H9 (cell line): ENCODE measurements at regions not wholly inside any gene's neighbourhood (a gene's known extent, or its start where the extent isn't known, plus 50 kb on each side); places are given as distances from the start of the nearest gene placed in this dataset.

Experiments
- DNase-seq: peaks from one replicate; pipeline ENCODE4 v3.0.0-alpha.2; 2017
- H2AFZ ChIP-seq: one replicate; pipeline ENCODE4 v1.6.1; 2013; ENCODE audit warnings: mild to moderate bottlenecking, low read length, control low read depth, moderate library complexity
- H2AK5ac ChIP-seq: 2 replicates; pipeline ENCODE4 v1.6.1; 2013; ENCODE audit warnings: low read length, control low read depth, mixed read lengths; ENCODE audit not compliant: insufficient read length
- H2BK120ac ChIP-seq: one replicate; pipeline ENCODE4 v1.6.1; 2013; ENCODE audit warnings: low read depth, mild to moderate bottlenecking, low read length, control low read depth, inconsistent platforms; ENCODE audit not compliant: poor library complexity, severe bottlenecking
- H2BK12ac ChIP-seq: 2 replicates; pipeline ENCODE4 v1.6.1; 2013; ENCODE audit warnings: low read length, control low read depth, mixed read lengths, low read depth; ENCODE audit not compliant: insufficient read length
- H2BK15ac ChIP-seq: 2 replicates; pipeline ENCODE4 v1.6.1; 2013; ENCODE audit warnings: low read depth, low read length, control low read depth
- H2BK20ac ChIP-seq: one replicate; pipeline ENCODE4 v1.6.1; 2013; ENCODE audit warnings: low read depth, mild to moderate bottlenecking, low read length, control low read depth, inconsistent platforms; ENCODE audit not compliant: poor library complexity, severe bottlenecking
- H2BK5ac ChIP-seq: 2 replicates; pipeline ENCODE4 v1.6.1; 2013; ENCODE audit warnings: low read length, control low read depth, mixed read lengths; ENCODE audit not compliant: insufficient read length
- H3K14ac ChIP-seq: 2 replicates; pipeline ENCODE4 v1.6.1; 2013; ENCODE audit warnings: low read length, control low read depth; ENCODE audit not compliant: insufficient read depth
- H3K18ac ChIP-seq: 2 replicates; pipeline ENCODE4 v1.6.1; 2013; ENCODE audit warnings: low read depth, mild to moderate bottlenecking, mixed read lengths, low read length, control low read depth; ENCODE audit not compliant: insufficient read length
- H3K23ac ChIP-seq: 2 replicates; pipeline ENCODE4 v1.6.1; 2013; ENCODE audit warnings: low read length, control low read depth, mixed read lengths, low read depth; ENCODE audit not compliant: insufficient read length
- H3K23me2 ChIP-seq: 2 replicates; pipeline ENCODE4 v1.6.1; 2013; ENCODE audit warnings: low read depth, mild to moderate bottlenecking, mixed read lengths, low read length, control low read depth; ENCODE audit not compliant: insufficient read length, poor library complexity, severe bottlenecking
- H3K27ac ChIP-seq: 2 replicates; pipeline ENCODE4 v1.5.1; 2013; ENCODE audit warnings: low read length, control low read depth, mixed read lengths, low read depth; ENCODE audit not compliant: insufficient read length
- H3K27me3 ChIP-seq: 2 replicates; pipeline ENCODE4 v1.6.1; 2013; ENCODE audit warnings: low read length, control low read depth, inconsistent platforms; ENCODE audit not compliant: insufficient read depth
- H3K4ac ChIP-seq: 2 replicates; pipeline ENCODE4 v1.6.1; 2013; ENCODE audit warnings: low read depth, mild to moderate bottlenecking, control low read depth, inconsistent platforms, low read length, moderate library complexity
- H3K4me1 ChIP-seq: 2 replicates; pipeline ENCODE4 v1.6.1; 2013; ENCODE audit warnings: low read length, control low read depth, inconsistent platforms; ENCODE audit not compliant: insufficient read depth
- H3K4me2 ChIP-seq: 2 replicates; pipeline ENCODE4 v1.6.1; 2013; ENCODE audit warnings: low read length, control low read depth, mixed read lengths; ENCODE audit not compliant: insufficient read length, insufficient read depth
- H3K56ac ChIP-seq: 2 replicates; pipeline ENCODE4 v1.6.1; 2013; ENCODE audit warnings: low read depth, mild to moderate bottlenecking, mixed read lengths, low read length, control low read depth; ENCODE audit not compliant: insufficient read length
- H3K79me1 ChIP-seq: 2 replicates; pipeline ENCODE4 v1.6.1; 2013; ENCODE audit warnings: low read depth, mild to moderate bottlenecking, moderate library complexity, low read length, control low read depth, inconsistent platforms; ENCODE audit not compliant: insufficient read depth, poor library complexity, severe bottlenecking
- H3K79me2 ChIP-seq: 2 replicates; pipeline ENCODE4 v1.6.1; 2013; ENCODE audit warnings: low read length, control low read depth, inconsistent platforms; ENCODE audit not compliant: insufficient read depth
- H3K9ac ChIP-seq: 2 replicates; pipeline ENCODE4 v1.6.1; 2013; ENCODE audit warnings: low read length, control low read depth, mixed read lengths; ENCODE audit not compliant: insufficient read length; ENCODE audit errors: extremely low read depth
- H3K9me3 ChIP-seq: one replicate; pipeline ENCODE4 v1.6.1; 2013; ENCODE audit warnings: low read depth, low read length, inconsistent platforms; ENCODE audit not compliant: control insufficient read depth
- H3T11ph ChIP-seq: one replicate; pipeline ENCODE4 v1.6.1; 2013; ENCODE audit warnings: mild to moderate bottlenecking, low read length, control low read depth, inconsistent platforms
- H4K20me1 ChIP-seq: one replicate; pipeline ENCODE4 v1.6.1; 2013; ENCODE audit not compliant: control insufficient read depth, insufficient read length, insufficient read depth
- H4K5ac ChIP-seq: 2 replicates; pipeline ENCODE4 v1.6.1; 2013; ENCODE audit warnings: low read depth, mild to moderate bottlenecking, mixed read lengths, low read length, control low read depth; ENCODE audit not compliant: insufficient read length
- H4K8ac ChIP-seq: replicated peaks from 2 replicates; pipeline ENCODE4 v1.6.1; 2013; ENCODE audit warnings: low read length, control low read depth, mixed read lengths, low read depth; ENCODE audit not compliant: insufficient read length
- H4K91ac ChIP-seq: 2 replicates; pipeline ENCODE4 v1.6.1; 2013; ENCODE audit warnings: low read depth, mild to moderate bottlenecking, moderate library complexity, mixed read lengths, low read length, control low read depth; ENCODE audit not compliant: insufficient read length
- H3K27ac Mint-ChIP-seq, 3 experiments: 2 replicates in 2 of 3; 3 replicates in 1 of 3; pipeline ENCODE4 v1.8.0; 2020 to 2021; ENCODE audit warnings: mixed read lengths in 3 of 3, mild to moderate bottlenecking in 1 of 3, moderate library complexity in 1 of 3
- H3K27me3 Mint-ChIP-seq: 2 replicates; pipeline ENCODE4 v1.8.0; 2021; ENCODE audit warnings: low read depth, mild to moderate bottlenecking, moderate library complexity, mixed read lengths
- H3K36me3 Mint-ChIP-seq, 3 experiments: 2 replicates in 2 of 3; 3 replicates in 1 of 3; pipeline ENCODE4 v1.8.0; 2020 to 2021; ENCODE audit warnings: low read depth in 3 of 3, mixed read lengths in 3 of 3; ENCODE audit not compliant: insufficient read depth in 1 of 3
- H3K4me1 Mint-ChIP-seq, 2 experiments: 2 replicates each; pipeline ENCODE4 v1.8.0; 2020; ENCODE audit warnings: mixed read lengths in 2 of 2
- H3K4me3 Mint-ChIP-seq, 2 experiments: 2 replicates in 1 of 2; 3 replicates in 1 of 2; pipeline ENCODE4 v1.8.0; 2020 to 2021; ENCODE audit warnings: mild to moderate bottlenecking in 2 of 2, mixed read lengths in 2 of 2, moderate library complexity in 1 of 2
- H3K9me3 Mint-ChIP-seq, 2 experiments: 2 replicates in 1 of 2; 3 replicates in 1 of 2; pipeline ENCODE4 v1.8.0; 2020; ENCODE audit warnings: mild to moderate bottlenecking in 2 of 2, mixed read lengths in 2 of 2, moderate library complexity in 1 of 2
- WGBS: extraction: QIAGEN DNeasy Blood & Tissue Kit; methylation state at CpG from one replicate; pipeline ENCODE4 v1.1.7; 2013; ENCODE audit warnings: missing lambda C conversion rate, low lambda C conversion rate, mixed read lengths; ENCODE audit not compliant: insufficient read length; ENCODE audit errors: extremely low coverage; 5-methylcytosine and 5-hydroxymethylcytosine counted together
- TF ChIP-seq, protein P1 (sequence below): fragments of 200-600 bp; sonication (generic); conservative IDR thresholded peaks from 3 replicates; pipeline ENCODE4 v1.8.0; 2021; ENCODE audit warnings: antibody characterized with exemption, mild to moderate bottlenecking

DNA sequence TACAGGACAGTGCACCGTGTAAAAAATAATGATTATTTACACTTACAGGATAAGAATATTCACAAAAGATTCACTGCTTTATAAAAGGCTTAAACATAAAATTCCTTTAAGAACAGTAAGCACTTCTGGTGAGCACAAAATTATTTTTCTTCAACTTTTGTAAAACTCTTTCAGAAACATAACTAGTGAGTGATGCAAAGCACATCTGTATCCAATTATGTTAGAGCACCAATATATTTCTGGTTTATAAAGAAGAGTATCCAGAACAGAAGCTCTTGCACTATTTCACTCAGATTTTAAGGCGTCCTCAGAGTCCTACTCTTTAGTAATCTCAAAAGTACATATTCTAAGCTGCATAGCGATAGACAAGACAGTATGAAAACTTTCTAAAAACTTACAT is 276.0 kb downstream of the C4orf33 start:
- H3K9me3 Mint-ChIP-seq: no peaks in the 10 kb centered on the region
- no peak for DNase-seq

More for the DNA sequence above, 276.0 kb downstream of the C4orf33 start:
- Histone ChIP-seq H2AFZ (no peak overlapping the region), H2AK5ac (no peak overlapping the region), H3K79me2 (no peaks in the 10 kb centered on the region), H2BK12ac (no peak overlapping the region), H2BK120ac (no peak overlapping the region), H3K4me1 (no peaks in the 10 kb centered on the region), H3K18ac (no peak overlapping the region), H2BK20ac (no peak overlapping the region), H3K23me2 (no peaks in the 10 kb centered on the region), H2BK15ac (no peak overlapping the region), H3K14ac (no peak overlapping the region), H3K4ac (no peak overlapping the region), H3K56ac (no peak overlapping the region), H3K27ac (no peak overlapping the region), H4K8ac (no peak overlapping the region), H4K5ac (no peak overlapping the region), H4K91ac (no peak overlapping the region), H3T11ph (no peak overlapping the region), H3K27me3 (no peaks in the 10 kb centered on the region), H3K23ac (no peak overlapping the region), H3K9ac (no peak overlapping the region), H4K20me1 (no peaks in the 10 kb centered on the region), H3K4me2 (no peak overlapping the region), H3K9me3 (no peaks in the 10 kb centered on the region), H2BK5ac (no peak overlapping the region), H3K79me1 (no peaks in the 10 kb centered on the region)
- no peak overlapping the region for H3K27ac Mint-ChIP-seq
- no peaks in the 10 kb centered on the region for H3K36me3 Mint-ChIP-seq
- no CpG with 5 or more reads among the region's 3 CpGs for WGBS
- no peak overlapping the region for H3K4me3 Mint-ChIP-seq
- H3K4me1 Mint-ChIP-seq: no peaks in the 10 kb centered on the region
- TF ChIP-seq, protein P1, sequence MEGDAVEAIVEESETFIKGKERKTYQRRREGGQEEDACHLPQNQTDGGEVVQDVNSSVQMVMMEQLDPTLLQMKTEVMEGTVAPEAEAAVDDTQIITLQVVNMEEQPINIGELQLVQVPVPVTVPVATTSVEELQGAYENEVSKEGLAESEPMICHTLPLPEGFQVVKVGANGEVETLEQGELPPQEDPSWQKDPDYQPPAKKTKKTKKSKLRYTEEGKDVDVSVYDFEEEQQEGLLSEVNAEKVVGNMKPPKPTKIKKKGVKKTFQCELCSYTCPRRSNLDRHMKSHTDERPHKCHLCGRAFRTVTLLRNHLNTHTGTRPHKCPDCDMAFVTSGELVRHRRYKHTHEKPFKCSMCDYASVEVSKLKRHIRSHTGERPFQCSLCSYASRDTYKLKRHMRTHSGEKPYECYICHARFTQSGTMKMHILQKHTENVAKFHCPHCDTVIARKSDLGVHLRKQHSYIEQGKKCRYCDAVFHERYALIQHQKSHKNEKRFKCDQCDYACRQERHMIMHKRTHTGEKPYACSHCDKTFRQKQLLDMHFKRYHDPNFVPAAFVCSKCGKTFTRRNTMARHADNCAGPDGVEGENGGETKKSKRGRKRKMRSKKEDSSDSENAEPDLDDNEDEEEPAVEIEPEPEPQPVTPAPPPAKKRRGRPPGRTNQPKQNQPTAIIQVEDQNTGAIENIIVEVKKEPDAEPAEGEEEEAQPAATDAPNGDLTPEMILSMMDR: no peak
- no peaks in the 10 kb centered on the region for H3K27me3 Mint-ChIP-seq
